NAMALWA (cell line): ENCODE measurements at regions not wholly inside any gene's neighbourhood (a gene's known extent, or its start where the extent isn't known, plus 50 kb on each side); places are given as distances from the start of the nearest gene placed in this dataset.

Source experiments
- DNase-seq: peaks from one replicate; pipeline ENCODE4 v3.0.0-alpha.2; 2015; ENCODE audit warnings: low spot score

- DNase-seq: no peak
Observed at GRCh38 chr9:89722712-89723111, 117.9 kb downstream of the GADD45G start.

DNA sequence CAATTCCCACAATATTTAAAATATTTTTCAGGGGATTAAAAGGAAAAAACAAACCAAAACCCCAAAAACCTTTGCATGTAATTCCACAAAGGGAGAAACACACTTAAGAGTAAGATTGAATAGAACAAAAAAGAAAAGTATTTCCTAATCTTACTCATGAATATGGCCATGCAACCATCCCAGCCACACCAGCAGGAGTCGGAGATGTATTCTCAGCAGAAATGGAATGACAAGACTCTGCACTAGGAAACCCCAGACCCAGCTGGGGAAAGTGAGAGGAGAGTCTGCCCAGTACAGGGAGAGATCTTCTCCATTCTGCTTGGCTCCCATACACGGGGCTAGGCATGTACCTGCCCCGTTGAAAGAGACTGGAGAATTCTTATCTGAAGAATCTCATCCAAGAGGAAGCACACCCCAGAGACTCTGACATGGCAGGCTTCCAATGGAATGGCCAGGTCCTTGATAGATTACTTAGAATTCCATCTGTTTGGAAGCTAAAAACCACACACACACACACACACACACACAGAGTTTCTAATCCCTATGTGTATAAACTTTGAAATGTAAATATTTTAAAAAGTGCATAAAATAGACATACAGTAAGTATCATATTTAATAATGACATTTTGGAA lies 118.8 kb downstream of the GADD45G start:
- no peak for DNase-seq

- no peak for DNase-seq
Observed at GRCh38 chr9:89724659-89725058, 119.8 kb downstream of the GADD45G start.

DNA sequence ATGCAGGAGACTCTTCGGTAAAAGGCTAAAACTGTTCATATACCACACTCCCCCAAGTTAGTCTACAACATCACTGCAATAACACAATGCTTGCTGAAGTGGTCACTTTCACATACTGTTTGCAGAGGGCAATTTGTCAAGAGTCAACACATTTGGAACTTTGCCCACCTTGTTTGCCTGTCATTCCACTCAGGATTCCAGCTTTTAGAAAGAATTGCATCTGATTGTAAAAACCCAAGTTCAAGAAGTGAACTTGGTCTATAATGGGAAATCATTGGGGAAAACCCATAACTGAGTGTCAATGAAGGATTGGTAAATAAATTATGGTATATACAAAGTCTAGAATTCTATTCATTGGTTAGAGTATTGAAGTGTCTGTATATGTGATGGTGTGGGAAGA lies 120.5 kb downstream of the GADD45G start:
- no peak for DNase-seq

GRCh38 chr9:89729954-89730530 lies 125.2 kb downstream of the GADD45G start:
- DNase-seq: no peak

DNA sequence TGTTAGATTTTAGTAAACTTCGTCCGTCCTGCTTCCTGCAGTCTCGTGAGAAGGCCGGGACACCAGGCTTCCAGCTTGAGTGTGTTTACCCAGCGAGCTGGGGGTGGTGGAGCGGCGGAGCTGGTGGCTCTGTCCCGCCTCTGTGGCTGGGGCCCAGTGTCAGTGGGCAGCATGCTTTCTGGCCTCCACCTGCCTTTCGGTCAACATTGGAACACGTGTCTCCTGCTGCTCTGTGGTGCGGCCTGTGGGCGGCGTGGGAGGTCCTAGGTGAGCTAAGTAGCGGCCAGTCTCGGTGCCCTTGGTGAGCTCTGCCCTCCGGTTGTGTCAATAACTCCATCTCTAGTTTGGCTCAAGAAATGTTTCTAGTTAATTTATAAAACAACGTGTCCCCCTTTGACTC lies 125.9 kb downstream of the GADD45G start:
- DNase-seq: no peak

DNA sequence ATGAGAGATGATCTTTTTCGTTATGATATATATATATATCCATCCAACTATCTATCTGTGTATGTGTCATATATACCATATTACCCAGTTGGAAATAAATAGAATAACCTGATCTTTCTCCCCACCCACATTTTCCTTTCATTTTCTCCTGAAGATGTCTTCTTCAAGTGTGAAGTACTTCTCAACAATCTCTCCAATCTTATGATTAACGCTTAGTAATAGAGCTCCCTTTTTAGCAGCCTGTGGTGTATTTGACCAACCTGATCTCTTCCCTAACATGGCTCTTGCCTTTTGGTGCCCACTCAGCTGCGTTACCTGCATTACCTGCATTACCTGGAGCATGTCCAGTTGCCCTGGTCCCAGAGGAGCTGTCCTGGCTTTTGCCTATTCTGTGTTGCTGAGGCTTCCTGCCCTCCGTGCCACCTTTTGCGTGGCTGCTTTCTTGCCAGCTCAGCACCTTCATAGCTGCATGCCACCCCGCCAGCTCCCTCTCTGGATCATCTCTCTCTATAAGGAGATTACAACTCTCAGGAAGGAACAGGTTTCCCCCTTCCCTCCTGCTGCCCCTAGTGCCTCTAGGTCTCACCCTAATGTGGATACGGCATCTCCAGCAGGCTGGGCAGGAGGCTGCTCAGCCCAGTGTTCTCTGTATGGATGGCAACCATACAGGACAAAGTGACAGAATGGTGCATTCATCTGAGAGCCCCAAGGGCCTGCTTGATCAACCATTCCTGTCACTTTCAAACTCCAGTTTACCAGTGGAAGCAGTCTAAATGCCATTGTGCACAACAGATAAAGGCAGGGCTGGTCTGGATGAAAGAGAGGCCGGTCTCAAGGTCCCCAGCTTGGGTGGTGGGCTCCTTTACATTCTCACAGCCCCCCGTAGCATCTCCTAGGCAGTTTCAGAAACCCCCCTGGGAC lies 126.7 kb downstream of the GADD45G start:
- DNase-seq: no peak

GRCh38 chr9:89732295-89732938 lies 127.6 kb downstream of the GADD45G start:
- DNase-seq: no peak

DNA sequence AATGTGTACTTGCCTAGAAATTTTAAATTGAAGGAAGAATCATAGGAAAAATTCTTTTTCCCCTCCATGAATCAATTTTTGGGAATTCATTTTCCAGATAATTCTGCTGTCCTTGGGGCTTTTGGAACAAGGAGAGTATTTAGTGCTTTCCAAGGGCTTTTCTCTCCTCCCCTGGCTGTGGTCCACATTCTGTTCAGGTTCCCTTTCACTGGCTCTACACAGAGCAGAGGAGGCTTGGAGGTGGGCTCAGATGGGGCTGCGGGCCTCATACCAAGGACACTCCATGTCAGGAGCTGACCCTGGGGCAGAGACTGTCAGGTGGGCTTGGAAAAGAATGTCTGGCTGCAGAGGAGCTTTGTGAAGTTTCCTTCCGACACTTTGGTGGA lies 128.1 kb downstream of the GADD45G start:
- no peak for DNase-seq

GRCh38 chr9:89734600-89735041 lies 129.8 kb downstream of the GADD45G start:
- DNase-seq: no peak

- no peak for DNase-seq
Observed at GRCh38 chr9:89738137-89738932, 133.5 kb downstream of the GADD45G start.

DNA sequence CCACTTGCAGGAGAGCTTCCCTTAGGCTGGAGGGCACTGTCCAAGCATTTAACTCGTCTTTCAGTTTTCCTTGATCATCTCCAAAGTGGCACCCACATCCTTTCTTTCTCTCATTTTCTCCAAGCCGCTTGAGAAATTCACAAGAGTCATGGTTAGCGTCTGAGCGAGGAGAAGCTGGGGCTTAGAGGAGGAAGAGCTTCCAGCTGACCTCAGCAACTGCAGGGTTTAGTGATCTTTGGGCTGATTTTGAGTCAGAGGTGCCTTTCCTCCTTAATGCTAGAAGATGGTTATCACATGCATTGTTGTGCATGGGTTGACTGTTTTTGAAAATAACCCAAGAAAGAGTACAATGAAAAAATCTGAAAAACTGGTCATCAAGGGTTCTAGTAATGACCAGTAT lies 134.7 kb downstream of the GADD45G start:
- DNase-seq: no peak

- DNase-seq: no peak
Observed at GRCh38 chr9:89739916-89740315, 135.1 kb downstream of the GADD45G start.

DNA sequence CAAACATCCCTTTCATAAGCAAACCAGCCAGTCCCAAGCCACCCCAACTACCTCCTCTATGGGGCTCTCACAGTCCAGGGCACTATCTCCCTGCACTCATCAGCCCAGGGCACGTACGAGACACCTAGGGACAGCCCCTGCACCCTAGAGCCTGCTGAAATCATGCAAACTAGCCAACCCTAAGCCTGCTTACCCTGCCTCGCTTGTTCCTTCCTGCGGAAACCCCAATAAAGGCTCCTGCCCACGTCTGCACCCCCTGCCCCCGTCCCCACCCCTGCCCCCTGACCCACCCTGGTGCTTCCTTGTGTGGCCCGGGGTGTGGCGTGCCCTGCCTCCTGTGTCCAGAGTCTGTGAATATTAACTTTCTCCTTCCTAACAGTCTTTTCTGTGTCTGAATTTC lies 135.9 kb downstream of the GADD45G start:
- no peak for DNase-seq

GRCh38 chr9:89742660-89743059 lies 137.8 kb downstream of the GADD45G start:
- no peak for DNase-seq

- peak; percentile 39 for DNase-seq
Observed at GRCh38 chr9:89743216-89743572, 138.4 kb downstream of the GADD45G start.

- peak; percentile 18 for DNase-seq
Observed at GRCh38 chr9:89743573-89744254, 138.9 kb downstream of the GADD45G start.

GRCh38 chr9:89744255-89744648 lies 139.4 kb downstream of the GADD45G start:
- no peak for DNase-seq

DNA sequence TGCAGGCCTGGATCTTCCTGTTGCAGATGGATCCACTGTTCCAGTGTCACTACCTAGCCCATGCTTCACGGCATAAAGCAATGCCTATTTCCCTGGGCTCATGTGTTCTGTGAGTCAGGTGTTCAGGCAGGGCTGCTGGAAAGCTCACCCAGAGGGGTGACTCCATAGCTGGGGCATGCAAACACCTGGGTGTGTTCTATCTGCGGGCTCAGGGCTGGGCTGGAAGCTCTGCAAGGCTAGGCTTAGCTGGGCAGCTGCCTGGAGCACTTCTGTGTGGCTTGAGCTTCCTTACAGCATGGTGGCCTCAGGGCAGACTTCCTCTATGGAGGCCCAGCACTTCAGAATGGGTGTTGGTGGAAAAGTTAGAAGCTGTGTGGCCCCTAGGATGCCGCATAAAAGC lies 139.9 kb downstream of the GADD45G start:
- DNase-seq: no peak

GRCh38 chr9:89745601-89746376 lies 141.0 kb downstream of the GADD45G start:
- DNase-seq: no peak
